ENCODE measurements at regions not wholly inside any gene's neighbourhood (a gene's known extent, or its start where the extent isn't known, plus 50 kb on each side); places are given as distances from the start of the nearest gene placed in this dataset.

DNA sequence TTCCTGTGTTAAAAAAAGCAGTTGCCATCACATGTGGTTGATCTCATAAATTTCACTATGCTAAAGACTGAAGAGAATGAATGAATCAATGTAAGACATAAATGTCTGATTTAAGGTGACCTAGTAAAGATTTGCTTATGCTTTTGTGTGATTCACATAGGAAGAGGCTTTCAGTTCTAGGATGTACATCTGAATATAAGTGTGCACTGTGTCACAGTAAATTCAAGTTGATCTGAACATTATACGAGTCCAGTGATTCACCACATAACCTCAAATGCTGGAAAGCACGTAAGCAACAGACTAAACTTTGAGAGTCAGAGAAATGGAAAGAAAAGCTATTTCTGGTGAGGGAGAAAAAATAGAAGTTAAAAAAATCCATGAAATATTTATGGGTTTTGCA lies 567.9 kb downstream of the EPHA5 start:
- DNase-seq, result no peak

DNA sequence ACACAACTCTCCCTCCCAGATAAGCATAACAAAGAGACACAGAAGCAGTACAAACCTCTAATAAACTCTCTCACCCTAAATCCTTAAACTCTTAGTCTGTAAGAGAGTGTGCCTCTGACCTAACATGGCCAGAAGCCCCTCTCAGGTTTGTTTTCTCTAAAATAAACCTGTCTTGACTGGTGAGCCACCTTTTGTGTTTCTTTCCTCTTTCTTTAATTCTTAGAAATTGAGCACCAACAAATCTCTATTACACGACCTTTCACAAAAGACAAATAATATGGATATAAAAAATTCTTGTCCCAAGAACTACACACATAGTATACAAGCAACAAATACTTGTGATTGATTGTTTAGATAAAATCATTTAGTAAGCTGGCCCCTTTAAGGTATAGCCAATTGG lies 573.7 kb downstream of the EPHA5 start:
- DNase-seq, result no peak

GRCh38 chr4:65089666-65090065 lies 580.6 kb downstream of the EPHA5 start:
- DNase-seq, result no peak

DNA sequence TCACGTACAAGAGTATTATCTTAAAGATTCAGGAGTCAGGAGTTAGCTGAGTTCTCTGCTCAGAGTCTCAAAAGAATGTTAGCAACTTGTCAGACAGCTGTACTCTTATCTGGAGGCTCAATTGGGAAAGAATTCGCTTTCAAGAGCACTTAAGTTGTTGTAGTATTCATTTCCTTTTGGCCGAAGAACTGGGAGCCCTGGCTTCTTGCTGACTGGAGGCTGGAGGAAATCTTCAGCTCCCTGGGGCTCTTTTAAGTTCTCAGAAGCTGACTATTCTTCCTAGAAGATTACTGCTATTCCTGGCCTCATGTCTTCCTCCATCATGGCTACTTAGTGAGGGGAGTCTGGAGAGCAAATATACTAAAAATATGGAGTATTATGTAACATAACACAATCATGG lies 587.2 kb downstream of the EPHA5 start:
- DNase-seq, result no peak

GRCh38 chr4:65071564-65071963 lies 598.7 kb downstream of the EPHA5 start:
- DNase-seq, result no peak

- no peak for DNase-seq
Measured at GRCh38 chr4:65069177-65069576, 601.1 kb downstream of the EPHA5 start.

DNA sequence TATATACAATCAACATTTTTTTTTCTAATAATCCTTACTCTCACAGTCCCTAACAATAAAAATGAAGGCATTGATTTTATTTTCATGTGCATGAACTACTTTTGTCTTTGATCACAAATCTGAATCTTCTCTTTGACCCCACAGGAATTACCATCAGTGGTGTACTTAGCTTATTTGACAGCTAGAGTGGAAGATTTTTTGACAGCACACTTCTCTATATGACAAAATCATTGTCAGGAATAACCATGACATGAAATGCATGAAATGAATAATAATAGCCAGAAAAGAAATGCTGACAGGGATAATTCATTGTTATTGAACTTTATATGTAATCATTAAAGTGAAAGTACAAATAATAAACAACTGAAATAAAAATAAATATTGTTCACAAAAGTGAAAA lies 604.2 kb downstream of the EPHA5 start:
- no peak for DNase-seq

GRCh38 chr4:65063601-65064000 lies 606.7 kb downstream of the EPHA5 start:
- no peak for DNase-seq

- DNase-seq, result no peak
Measured at GRCh38 chr4:65050786-65051185, 619.5 kb downstream of the EPHA5 start.

GRCh38 chr4:65046192-65047133 lies 623.8 kb downstream of the EPHA5 start:
- DNase-seq, result no peak

- no peak for DNase-seq
Measured at GRCh38 chr4:65033899-65034298, 624.6 kb upstream of the TECRL start.

GRCh38 chr4:65028592-65028991 lies 619.3 kb upstream of the TECRL start:
- DNase-seq, result no peak

DNA sequence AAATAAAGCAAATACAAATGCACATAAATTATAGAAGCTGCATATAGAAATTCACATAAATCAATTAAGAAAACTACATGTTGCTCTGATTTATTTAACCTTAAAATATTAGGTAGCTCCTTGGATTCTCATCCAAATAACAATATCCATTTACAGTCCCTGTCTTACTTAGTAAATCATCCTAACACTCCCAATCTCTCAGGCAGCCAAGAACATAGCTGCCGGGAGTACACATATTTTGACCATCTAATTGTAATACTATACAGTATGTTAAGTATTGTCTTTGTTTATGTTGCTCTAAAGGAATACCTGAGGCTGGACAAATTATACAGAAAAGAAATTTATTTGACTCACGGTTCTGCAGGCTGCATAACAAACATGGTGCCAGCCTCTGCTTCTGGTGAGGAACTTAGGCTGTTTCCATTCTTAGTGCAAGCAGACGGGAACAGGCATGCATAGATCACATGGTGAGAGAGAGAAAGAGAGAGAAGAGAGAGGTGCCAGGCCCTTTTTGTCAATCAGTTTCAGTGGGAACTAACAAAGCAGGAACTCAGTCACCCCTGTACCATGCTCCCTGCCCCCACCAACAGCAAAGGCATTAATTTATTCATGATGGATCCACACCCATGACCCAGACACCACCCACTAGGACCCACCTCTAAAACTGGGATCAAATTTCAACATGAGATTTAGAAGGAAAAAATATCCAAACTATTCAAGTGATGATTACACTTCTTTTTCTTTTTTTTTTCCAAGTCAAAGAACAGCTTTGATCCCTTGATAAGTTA lies 614.8 kb upstream of the TECRL start:
- DNase-seq, result no peak

GRCh38 chr4:65023081-65023480 lies 613.8 kb upstream of the TECRL start:
- no peak for DNase-seq

- no peak for DNase-seq
Measured at GRCh38 chr4:65021737-65022136, 612.5 kb upstream of the TECRL start.

GRCh38 chr4:65021149-65021548 lies 611.9 kb upstream of the TECRL start:
- DNase-seq, result no peak

GRCh38 chr4:65019775-65020174 lies 610.5 kb upstream of the TECRL start:
- DNase-seq, result no peak

DNA sequence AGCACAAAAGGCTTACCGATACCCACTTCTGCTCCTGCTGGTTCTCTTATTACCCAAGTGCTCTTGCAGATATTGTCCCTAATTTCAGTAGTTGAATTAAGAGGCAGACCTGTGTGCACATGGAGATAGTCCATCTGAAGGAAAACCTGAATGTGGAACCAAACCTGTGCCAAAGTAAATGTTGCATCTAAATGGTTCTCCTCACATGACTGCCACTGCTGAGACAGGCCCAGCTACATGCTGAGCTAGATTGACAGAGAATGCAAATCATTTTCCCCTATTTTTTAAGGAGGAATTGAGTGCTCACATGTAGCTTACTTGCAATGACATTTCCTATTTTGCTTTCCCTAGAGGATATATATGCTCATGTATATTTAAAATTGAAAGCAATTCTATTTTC lies 609.1 kb upstream of the TECRL start:
- DNase-seq, result no peak

DNA sequence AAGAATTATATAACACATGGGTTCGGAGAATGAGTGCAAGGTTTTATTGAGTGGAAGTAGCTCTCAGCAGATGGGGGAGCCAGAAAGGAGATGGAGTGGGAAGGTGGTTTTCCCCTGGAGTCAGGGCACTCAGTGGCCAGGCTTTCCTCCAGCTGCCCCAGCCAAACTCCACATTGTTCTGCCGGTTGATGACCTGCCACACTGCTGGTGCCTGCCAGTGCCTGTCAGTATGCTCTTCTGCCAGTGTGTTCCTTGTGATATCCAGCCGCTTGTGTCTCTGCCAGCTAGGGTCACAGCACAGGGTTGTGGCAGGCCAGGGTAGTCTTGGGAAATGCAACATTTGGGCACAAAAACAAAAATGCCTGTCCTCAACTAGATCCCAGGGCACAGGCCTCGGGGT lies 604.8 kb upstream of the TECRL start:
- DNase-seq, result no peak

- peak; percentile 17 to 42 (median 31) for DNase-seq
Measured at GRCh38 chr4:65007841-65008439, 598.7 kb upstream of the TECRL start.

DNA sequence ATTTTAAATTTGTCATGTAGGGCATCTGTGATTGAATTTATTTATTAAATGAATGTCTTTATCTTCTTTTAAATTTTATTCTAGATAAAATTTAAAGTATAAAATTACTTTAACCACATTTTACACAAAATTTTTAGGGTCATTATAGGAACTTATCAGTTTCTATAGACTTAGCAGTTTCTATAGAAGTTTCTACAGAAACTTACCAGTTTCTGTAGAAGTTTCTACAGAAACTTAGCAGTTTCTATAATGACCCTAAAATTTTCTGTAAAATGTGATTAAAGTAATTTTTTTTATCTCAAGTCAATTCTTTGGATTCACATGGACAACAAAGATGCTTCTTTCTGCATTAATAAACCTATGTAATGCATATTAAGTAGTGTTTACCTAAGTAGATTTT lies 565.9 kb upstream of the TECRL start:
- no peak for DNase-seq

DNA sequence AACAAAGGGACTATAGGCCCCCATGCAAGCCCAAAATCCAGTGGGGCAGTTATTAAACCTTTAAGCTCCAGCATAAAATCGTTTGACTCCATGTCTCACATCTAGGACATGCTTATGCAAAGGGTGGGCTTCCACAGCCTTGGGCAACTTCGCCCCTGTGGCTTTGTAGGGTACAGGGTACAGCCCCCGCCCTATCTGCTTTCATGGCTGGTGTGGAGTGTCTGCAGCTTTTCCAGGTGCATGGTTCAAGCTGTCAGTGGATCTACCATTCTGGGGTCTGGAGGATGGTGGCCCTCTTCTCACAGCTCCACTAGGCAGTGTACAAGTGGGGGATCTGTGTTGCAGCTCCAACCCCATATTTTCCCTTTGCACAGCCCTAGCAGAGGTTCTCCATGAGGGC lies 559.8 kb upstream of the TECRL start:
- DNase-seq, result no peak

DNA sequence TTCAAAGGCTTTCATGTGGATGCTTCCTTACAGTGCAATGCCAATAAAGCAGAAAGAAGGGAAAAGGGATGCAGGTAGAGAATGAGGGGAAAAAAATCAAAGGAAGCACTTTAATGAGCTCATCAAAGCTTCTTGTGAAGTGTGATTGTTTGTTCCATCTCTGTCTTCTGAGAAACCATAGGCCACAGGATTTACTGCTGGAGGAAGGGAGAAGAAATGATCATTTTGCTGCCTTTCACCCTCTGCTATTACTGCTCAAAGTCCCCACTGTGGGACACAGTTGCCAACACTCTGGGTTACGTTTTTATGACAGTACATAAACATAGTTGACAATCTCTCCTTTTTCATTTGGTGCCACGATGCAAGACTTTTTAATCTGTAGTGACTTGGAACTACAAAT lies 558.0 kb upstream of the TECRL start:
- no peak for DNase-seq

DNA sequence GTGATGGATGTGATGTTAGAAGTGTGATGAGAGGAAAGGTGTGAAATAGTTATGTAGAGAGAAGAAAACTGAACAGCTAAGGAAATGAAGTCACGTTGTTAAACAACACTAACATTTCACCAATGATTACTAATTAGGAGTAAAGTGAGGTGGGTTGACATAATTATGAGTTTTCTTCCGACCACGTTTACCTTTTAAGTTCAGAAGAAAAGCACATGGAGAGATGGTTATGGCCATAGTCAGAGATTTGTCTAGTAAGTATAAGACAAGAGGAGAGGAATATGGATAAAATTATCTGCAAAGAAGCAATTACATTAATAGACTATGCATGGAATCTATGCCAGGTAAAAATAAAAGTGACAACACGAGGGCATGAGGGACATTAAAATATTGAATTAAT lies 551.3 kb upstream of the TECRL start:
- no peak for DNase-seq
